Stimulated activated naive CD8-positive, alpha-beta T cell treated with anti-CD3 and anti-CD28 coated beads, Interleukin-15, amount 100 ng/mL, for 72 hours (primary cell): ENCODE measurements at regions not wholly inside any gene's neighbourhood (a gene's known extent, or its start where the extent isn't known, plus 50 kb on each side); places are given as distances from the start of the nearest gene placed in this dataset.

ENCODE experiments used
- ATAC-seq: fragments of 150-1000 bp; cut with Tn5 transposase; 2 replicates; pipeline ENCODE4 v1.10.0; 2021; ENCODE audit warnings: mild to moderate bottlenecking, moderate library complexity
- DNase-seq, 2 donors: peaks; one replicate each; pipeline ENCODE4 v3.0.0; 2021 to 2022
- H3K27ac Mint-ChIP-seq, 2 donors: one replicate each; pipeline ENCODE4 v1.8.0; 2022; ENCODE audit warnings: mild to moderate bottlenecking in 2 of 2, mixed read lengths in 2 of 2, moderate library complexity in 2 of 2
- H3K27me3 Mint-ChIP-seq: one replicate; pipeline ENCODE4 v1.8.0; 2022; ENCODE audit warnings: mixed read lengths
- H3K4me1 Mint-ChIP-seq: one replicate; pipeline ENCODE4 v1.8.0; 2022; ENCODE audit warnings: mild to moderate bottlenecking, mixed read lengths
- H3K4me3 Mint-ChIP-seq, 2 donors: one replicate each; pipeline ENCODE4 v1.8.0; 2022; ENCODE audit warnings: mild to moderate bottlenecking in 2 of 2, mixed read lengths in 2 of 2, moderate library complexity in 1 of 2
- H3K9me3 Mint-ChIP-seq, 2 donors: one replicate each; pipeline ENCODE4 v1.8.0; 2022; ENCODE audit warnings: mixed read lengths in 2 of 2

DNA sequence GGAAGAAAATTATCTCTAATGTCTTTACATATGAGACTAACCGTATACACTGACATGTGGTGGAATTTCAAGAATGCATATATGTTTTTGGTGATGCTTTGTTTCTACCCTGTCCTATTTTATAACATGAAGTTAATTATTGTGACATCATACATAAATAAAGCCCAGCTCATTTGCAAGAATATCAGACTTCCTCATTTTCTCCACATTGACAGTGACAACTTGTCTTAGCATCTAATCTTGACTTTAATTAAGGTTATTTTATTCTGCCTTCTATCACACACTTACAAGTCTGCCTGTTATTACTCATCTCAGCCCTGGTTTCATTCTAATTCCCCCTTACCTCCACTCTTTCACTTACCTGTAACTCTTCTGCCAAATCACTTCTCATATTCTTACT, 140.6 kb upstream of the STARD13 start:
- Mint-ChIP-seq H3K9me3 (no peaks in the 10 kb centered on the region), H3K4me3 (no peak overlapping the region), H3K27ac (no peak overlapping the region), H3K27me3 (peaks cover 23% of the 10 kb centered on the region), H3K4me1 (no peaks in the 10 kb centered on the region)
- no peak for ATAC-seq
- no peak for DNase-seq

- Mint-ChIP-seq H3K9me3 (no peaks in the 10 kb centered on the region), H3K4me1 (no peaks in the 10 kb centered on the region), H3K4me3 (no peak overlapping the region), H3K27me3 (peaks cover 7% of the 10 kb centered on the region), H3K27ac (no peak overlapping the region)
- ATAC-seq: no peak
- DNase-seq: no peak
These were observed 147.8 kb upstream of the STARD13 start for GRCh38 chr13:33433316-33433715.

DNA sequence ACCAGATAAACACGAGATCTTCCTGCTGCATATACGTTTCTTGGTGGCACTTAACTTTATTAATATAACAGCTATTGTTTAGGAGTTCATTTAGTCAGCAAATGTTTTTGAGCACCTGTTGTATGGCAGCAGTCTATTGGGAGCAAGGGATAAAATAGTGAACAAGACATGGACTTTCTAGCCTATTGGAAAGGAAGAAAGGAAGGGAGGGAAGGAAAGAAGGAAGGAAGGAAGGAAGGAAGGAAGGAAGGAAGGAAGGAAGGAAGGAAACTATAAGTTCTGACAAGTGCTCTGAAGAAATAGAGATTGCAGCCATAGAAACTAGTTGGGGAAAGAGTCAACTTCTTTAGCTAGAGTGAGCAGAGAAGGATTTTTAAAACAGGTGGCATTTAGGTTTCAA, 149.1 kb upstream of the STARD13 start:
- no peaks in the 10 kb centered on the region for H3K4me1 Mint-ChIP-seq
- H3K27ac Mint-ChIP-seq: no peak overlapping the region
- no peak overlapping the region for H3K4me3 Mint-ChIP-seq
- ATAC-seq (no peak), DNase-seq (no peak)
- no peaks in the 10 kb centered on the region for H3K9me3 Mint-ChIP-seq
- no peaks in the 10 kb centered on the region for H3K27me3 Mint-ChIP-seq

DNA sequence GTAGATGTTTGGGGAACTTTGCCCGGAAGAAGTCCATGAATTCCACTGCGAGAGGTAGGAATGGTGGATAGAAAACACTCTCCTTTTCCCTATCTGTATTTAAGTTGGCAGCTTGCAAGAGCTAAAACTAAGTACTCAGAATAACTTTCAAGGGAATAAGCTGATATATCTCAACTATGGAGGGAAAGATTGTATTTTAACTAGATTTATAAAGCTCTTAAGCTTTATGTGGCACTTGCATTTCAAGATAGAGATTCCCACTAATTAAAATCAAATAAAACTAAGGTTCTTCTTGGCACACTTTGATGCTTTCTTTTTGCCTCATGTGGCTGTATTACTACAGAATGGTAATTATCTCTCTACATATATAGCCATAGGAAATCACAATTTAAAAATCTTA, 149.7 kb upstream of the STARD13 start:
- no peak overlapping the region for H3K4me3 Mint-ChIP-seq
- no peak overlapping the region for H3K27ac Mint-ChIP-seq
- no peaks in the 10 kb centered on the region for H3K27me3 Mint-ChIP-seq
- ATAC-seq (no peak), DNase-seq (no peak)
- H3K9me3 Mint-ChIP-seq: no peaks in the 10 kb centered on the region
- no peaks in the 10 kb centered on the region for H3K4me1 Mint-ChIP-seq

- ATAC-seq (no peak), DNase-seq (no peak)
- H3K9me3 Mint-ChIP-seq: no peaks in the 10 kb centered on the region
- no peaks in the 10 kb centered on the region for H3K4me1 Mint-ChIP-seq
- no peak overlapping the region for H3K27ac Mint-ChIP-seq
- no peaks in the 10 kb centered on the region for H3K27me3 Mint-ChIP-seq
- H3K4me3 Mint-ChIP-seq: no peak overlapping the region
These were observed 153.4 kb upstream of the STARD13 start for GRCh38 chr13:33438918-33439317.

GRCh38 chr13:33441015-33441414, 155.5 kb upstream of the STARD13 start:
- ATAC-seq (no peak), DNase-seq (no peak)
- Mint-ChIP-seq H3K27ac (no peak overlapping the region), H3K4me3 (no peak overlapping the region), H3K4me1 (no peaks in the 10 kb centered on the region), H3K9me3 (no peaks in the 10 kb centered on the region), H3K27me3 (no peaks in the 10 kb centered on the region)

- H3K4me1 Mint-ChIP-seq: no peaks in the 10 kb centered on the region
- no peak overlapping the region for H3K27ac Mint-ChIP-seq
- ATAC-seq: no peak
These were observed 159.5 kb upstream of the STARD13 start for GRCh38 chr13:33445024-33445423.

GRCh38 chr13:33445476-33445875, 159.9 kb upstream of the STARD13 start:
- Mint-ChIP-seq H3K9me3 (no peaks in the 10 kb centered on the region), H3K4me1 (no peaks in the 10 kb centered on the region), H3K27me3 (no peaks in the 10 kb centered on the region), H3K27ac (no peak overlapping the region), H3K4me3 (no peak overlapping the region)
- DNase-seq (no peak), ATAC-seq (no peak)

More at GRCh38 chr13:33445024-33445423, 159.5 kb upstream of the STARD13 start:
- no peak overlapping the region for H3K4me3 Mint-ChIP-seq
- H3K9me3 Mint-ChIP-seq: no peaks in the 10 kb centered on the region
- DNase-seq: no peak
- H3K27me3 Mint-ChIP-seq: no peaks in the 10 kb centered on the region

DNA sequence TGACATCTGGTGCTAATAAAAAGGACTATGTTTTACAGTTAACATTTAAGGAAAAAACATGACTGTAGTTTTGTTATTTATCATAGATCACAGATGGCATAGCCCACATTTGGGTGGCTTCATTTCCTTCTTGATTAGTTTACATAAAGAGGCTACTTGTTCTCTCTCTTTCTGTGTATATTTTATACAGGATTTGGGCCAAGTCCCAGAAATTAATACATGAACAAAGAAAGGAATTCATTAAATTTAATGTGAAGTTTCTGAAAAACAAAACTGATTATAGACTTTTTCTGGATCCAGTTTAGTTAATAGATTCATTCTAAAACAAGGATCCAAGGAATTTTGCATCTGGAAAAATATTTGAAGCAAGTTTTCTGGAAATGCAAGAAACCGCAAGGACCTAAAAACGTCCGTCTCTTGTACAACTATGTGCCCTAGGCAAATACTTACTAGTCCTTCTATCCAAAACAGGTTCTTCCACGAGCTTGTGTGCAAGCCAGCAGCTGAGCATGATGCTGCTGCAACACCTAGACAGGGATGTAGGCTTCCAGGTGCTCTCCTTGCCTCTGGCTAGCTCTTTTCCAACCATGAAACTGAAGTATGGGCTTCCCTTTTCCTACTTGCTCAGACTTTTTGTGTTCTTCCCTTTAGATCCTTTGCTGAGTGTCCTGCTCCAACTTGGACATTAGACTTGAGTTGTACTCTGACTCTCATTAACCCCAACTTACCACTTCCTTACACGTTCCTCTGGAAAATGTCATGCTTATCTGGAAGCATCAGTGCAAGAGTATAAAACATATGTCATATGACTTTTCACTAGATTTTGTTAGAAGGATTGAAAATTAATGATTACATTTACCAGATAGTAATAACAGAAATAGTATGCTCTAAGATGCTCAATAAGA, 161.5 kb upstream of the STARD13 start:
- Mint-ChIP-seq H3K27ac (no peak overlapping the region), H3K4me1 (no peaks in the 10 kb centered on the region), H3K4me3 (no peak overlapping the region), H3K9me3 (no peaks in the 10 kb centered on the region), H3K27me3 (no peaks in the 10 kb centered on the region)
- no peak for ATAC-seq
- DNase-seq: no peak

- DNase-seq: no peak
- no peak overlapping the region for H3K27ac Mint-ChIP-seq
- ATAC-seq: no peak
- no peaks in the 10 kb centered on the region for H3K9me3 Mint-ChIP-seq
- H3K4me1 Mint-ChIP-seq: no peaks in the 10 kb centered on the region
- no peaks in the 10 kb centered on the region for H3K27me3 Mint-ChIP-seq
- no peak overlapping the region for H3K4me3 Mint-ChIP-seq
These were observed 163.3 kb upstream of the STARD13 start for GRCh38 chr13:33448889-33449288.

DNA sequence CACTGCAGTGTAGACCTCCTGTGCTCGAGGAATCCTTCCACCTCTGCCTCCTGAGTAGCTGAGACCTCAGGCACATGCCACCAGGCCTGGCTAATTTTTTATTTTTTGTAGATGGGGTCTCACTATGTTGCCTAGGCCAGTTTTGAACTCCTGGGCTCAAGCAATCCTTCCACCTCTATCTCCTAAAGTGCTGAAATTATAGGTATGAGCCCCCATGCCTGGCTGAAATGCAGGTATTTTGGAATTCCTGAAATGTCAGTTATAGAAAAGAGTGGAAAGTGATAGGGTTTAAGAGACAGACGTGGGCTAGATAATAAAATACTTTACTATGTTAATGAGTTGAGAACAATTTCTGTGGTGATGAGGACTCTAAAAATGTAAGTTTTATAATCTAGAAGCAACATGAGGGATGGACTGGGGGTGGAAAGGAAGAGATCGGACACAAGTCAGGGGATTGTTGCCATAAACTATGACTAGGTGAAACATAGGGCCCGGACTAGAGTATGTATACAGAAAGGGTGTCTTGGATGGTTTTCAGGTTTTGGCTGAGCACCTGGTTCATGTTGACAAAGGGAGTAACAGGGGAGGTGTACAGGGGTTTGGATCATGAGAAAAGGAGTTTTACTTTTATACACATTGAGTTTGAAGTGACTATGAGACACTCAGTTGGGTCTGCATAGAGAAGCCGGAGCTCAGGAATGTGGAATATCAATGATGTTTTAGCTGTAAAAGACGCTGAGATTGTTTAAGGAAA, 165.6 kb upstream of the STARD13 start:
- Mint-ChIP-seq H3K4me3 (no peak overlapping the region), H3K27me3 (no peaks in the 10 kb centered on the region), H3K9me3 (no peaks in the 10 kb centered on the region), H3K27ac (peak overlapping the region in 1 of 2 donors; percentile 2), H3K4me1 (no peaks in the 10 kb centered on the region)
- DNase-seq (no peak), ATAC-seq (no peak)

DNA sequence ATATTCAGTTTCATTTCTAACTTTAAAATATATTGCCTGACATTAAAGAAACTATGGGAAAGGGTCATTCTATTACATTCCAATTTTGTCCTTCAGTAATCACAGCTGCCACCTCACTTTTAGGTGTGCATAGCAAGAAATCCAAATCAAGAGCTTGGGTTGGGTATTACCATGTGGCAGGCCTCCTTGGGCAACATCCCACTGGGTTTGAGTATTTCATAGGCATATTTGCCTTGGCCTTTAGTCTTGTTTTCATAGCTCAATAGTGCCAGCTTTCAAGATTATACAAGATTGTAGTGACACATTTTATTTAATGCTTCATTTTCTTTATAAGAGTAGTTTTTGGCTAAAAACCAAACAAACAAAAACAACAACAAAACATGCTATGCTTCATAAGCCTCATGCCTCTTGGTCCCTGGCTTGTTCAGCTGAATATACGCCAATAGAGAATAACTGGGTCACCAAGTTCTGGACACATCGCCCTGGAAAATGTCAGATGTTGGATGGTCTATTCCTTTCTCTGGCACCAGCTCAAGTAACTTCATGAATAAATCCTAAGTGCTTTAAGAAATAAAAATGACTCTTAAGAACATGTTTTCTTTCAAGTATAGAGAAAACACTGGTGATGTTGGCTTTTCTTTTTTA, 167.4 kb upstream of the STARD13 start:
- H3K9me3 Mint-ChIP-seq: no peaks in the 10 kb centered on the region
- no peak for ATAC-seq
- no peak overlapping the region for H3K27ac Mint-ChIP-seq
- no peak for DNase-seq
- H3K27me3 Mint-ChIP-seq: no peaks in the 10 kb centered on the region
- H3K4me1 Mint-ChIP-seq: no peaks in the 10 kb centered on the region
- no peak overlapping the region for H3K4me3 Mint-ChIP-seq

- no peak overlapping the region for H3K4me3 Mint-ChIP-seq
- H3K4me1 Mint-ChIP-seq: no peaks in the 10 kb centered on the region
- no peak for DNase-seq
- no peaks in the 10 kb centered on the region for H3K27me3 Mint-ChIP-seq
- ATAC-seq: no peak
- H3K27ac Mint-ChIP-seq: no peak overlapping the region
- no peaks in the 10 kb centered on the region for H3K9me3 Mint-ChIP-seq
These were observed 168.4 kb upstream of the STARD13 start for GRCh38 chr13:33453936-33454335.

DNA sequence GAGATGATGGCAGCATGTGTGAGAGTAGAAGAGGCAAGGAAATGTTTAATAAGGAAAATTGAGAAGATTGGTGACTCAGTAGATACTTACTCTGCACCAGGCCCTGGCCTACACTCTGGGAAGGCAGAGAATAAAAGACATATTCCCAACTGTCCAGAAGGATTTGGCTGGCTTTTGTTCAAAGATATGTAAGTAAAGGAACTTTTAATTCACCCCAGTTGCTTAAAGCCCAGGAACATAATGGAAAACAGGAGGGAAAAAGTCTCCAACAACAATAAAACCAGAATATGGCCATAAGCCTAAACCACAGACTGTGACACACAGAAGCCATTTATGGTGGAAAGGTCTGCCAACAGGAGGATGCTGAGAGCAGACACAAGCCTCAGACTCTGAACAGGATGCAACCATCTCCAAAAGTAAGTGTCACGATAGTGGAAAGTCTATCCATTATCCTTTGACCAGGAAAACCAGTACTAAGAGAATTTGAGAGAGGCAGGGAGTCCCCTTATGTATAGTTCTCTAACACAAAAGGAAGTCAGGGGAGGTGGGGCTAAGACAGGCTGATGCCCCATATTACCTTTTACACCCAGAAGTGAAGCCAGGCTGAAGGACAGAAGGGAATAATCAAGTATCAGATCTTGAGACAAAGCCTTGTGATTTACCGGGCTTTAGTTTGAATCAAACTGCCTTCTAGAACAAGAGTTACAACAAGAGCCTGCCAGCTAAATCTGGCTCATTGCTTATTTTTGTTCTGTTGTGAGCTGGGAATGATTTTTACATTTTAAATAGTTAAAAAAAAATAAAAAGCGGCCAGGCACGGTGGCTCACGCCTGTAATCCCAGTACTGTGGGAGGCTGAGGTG, 169.5 kb upstream of the STARD13 start:
- ATAC-seq (no peak), DNase-seq (no peak)
- Mint-ChIP-seq H3K9me3 (no peaks in the 10 kb centered on the region), H3K4me1 (no peaks in the 10 kb centered on the region), H3K27me3 (no peaks in the 10 kb centered on the region), H3K27ac (peak overlapping the region in 1 of 2 donors; percentile 33), H3K4me3 (no peak overlapping the region)

- no peak overlapping the region for H3K27ac Mint-ChIP-seq
- no peak for DNase-seq
- H3K9me3 Mint-ChIP-seq: peaks cover 0 to 6% of the 10 kb centered on the region in 2 donors
- peaks cover 15% of the 10 kb centered on the region for H3K27me3 Mint-ChIP-seq
- H3K4me3 Mint-ChIP-seq: no peak overlapping the region
- no peaks in the 10 kb centered on the region for H3K4me1 Mint-ChIP-seq
- ATAC-seq: no peak
These were observed 174.1 kb upstream of the STARD13 start for GRCh38 chr13:33459702-33460101.
